ENCODE measurements at regions not wholly inside any gene's neighbourhood (a gene's known extent, or its start where the extent isn't known, plus 50 kb on each side); places are given as distances from the start of the nearest gene placed in this dataset.

DNA sequence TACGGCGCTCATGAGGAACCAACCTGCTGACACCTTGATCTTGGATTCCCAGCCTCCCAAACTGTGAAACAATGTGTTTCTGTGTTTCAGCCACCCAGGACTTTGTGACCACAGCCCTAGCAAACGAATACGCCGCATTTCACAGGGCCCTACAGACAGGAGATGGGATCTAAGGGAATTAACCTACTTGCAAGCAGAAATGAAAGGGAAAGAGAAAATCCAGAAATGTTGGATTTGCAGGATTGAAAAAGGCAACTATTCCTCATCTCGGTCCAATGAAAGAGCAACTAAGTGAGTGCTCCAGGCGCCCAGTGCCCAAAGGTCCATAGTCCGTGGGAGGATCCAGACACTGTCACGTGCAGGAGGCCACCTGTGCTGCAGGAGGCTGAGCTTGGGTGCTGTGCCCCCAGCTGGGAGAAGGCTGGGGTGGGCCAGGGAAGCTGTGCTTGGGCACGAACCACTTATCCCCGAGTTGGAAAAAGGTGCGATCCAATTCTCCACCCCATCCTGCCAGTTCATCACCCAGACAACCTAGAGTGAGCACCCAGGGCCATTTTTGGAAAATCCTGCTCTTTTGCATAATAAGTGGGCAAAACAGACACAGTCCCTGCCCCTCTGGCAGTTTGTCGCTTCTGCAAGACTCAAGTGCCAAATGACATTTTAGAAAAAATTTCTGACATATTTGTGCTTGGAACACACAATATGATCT is 177.9 kb downstream of the C9orf50 start:
- peaks cover 17% of the 10 kb centered on the region for H3K27me3 ChIP-seq (ENCODE audit: insufficient read depth, insufficient read length)
- TF ChIP-seq SUZ12 (IDR thresholded peaks at IDR 0.05; ENCODE audit: extremely low read depth, insufficient read depth, insufficient read length) (no peak), YY1 (IDR thresholded peaks at IDR 0.05; ENCODE audit: insufficient read depth, insufficient read length) (no peak), ZNF274 (IDR thresholded peaks at IDR 0.05; ENCODE audit: low read depth, low read length) (no peak)
- no peak overlapping the region for H3K4me3 ChIP-seq (ENCODE audit: insufficient read length, low read depth)
- no peaks in the 10 kb centered on the region; the same call in 1 of the 2 replicates for H3K9me3 ChIP-seq (ENCODE audit: insufficient read depth, low read length)
- no peak for DNase-seq (ENCODE audit: low read depth, low spot score)
- no peaks in the 10 kb centered on the region for H3K36me3 ChIP-seq (ENCODE audit: insufficient read depth, insufficient read length, low read length)
- H3K4me1 ChIP-seq (ENCODE audit: insufficient read depth, insufficient read length) = peaks cover 10% of the 10 kb centered on the region
- H3K9ac ChIP-seq (ENCODE audit: insufficient read length, low read depth) = peak overlapping the region; percentile 33

DNA sequence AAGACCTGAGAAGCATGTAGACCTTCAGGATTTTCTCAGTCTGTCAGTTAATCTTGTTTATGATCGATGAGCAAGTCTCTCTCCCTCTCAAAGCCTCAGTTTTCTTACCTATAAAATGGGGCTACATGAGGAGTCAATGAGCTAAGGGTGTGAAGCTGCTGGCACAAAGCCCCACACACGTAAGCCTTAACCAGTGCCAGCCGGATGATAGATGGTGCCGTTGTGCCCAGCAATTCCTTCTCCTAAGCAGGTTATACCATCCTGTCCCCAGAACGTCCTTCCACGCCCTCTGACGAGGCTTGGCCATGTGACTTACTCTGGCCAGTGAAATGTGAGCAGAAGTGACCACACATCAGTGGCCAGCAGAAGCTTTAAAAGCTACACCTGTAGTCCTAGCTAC is 179.0 kb downstream of the C9orf50 start:
- peaks cover 28% of the 10 kb centered on the region for H3K27me3 ChIP-seq (ENCODE audit: insufficient read depth, insufficient read length)
- no peak overlapping the region for H3K9ac ChIP-seq (ENCODE audit: insufficient read length, low read depth)
- H3K4me3 ChIP-seq (ENCODE audit: insufficient read length, low read depth) = no peak overlapping the region
- no peak for DNase-seq (ENCODE audit: low read depth, low spot score)
- no peak for TF ChIP-seq YY1 (IDR thresholded peaks at IDR 0.05; ENCODE audit: insufficient read depth, insufficient read length)
- no peak for TF ChIP-seq ZNF274 (IDR thresholded peaks at IDR 0.05; ENCODE audit: low read depth, low read length)
- TF ChIP-seq SUZ12 (IDR thresholded peaks at IDR 0.05; ENCODE audit: extremely low read depth, insufficient read depth, insufficient read length) = no peak
- no peaks in the 10 kb centered on the region; the same call in 1 of the 2 replicates for H3K9me3 ChIP-seq (ENCODE audit: insufficient read depth, low read length)
- H3K36me3 ChIP-seq (ENCODE audit: insufficient read depth, insufficient read length, low read length) = no peaks in the 10 kb centered on the region
- peaks cover 12% of the 10 kb centered on the region for H3K4me1 ChIP-seq (ENCODE audit: insufficient read depth, insufficient read length)

DNA sequence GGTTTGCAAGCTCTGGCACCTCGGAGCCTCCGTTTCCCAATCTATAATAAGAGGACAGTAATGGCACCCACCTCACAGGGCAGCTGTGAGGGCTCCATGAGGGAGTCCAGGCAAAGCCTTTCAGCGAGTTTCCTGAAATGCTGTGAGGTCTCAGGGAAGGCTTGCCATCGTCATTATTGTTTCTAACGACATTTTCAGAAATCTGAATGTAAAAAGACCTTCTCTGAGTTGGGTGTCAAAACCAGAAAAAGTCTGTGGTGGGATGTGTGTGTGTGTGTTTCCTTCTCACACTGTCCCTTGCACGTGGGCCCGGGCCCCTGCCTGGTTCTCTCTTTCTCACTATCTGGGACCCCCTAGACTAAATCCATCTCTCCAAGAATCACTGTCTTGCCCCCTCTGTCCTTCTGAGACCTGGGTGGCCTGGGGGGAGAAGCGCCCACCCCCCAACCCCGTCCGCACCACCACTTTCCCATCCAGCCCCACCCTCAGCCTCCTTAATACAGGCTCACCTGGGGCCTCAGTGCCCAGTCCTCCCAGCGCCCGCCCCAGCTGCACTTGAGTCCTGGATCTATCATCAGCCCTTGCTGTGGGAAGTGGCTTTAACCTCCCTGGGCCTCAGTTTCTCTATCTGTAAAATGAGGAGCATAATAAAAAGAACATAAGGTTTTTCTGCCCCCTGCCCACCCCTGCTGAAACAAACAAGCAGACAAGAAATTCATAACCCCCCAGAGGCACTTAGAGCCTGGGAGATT is 180.3 kb downstream of the C9orf50 start:
- Histone ChIP-seq H3K9me3 (ENCODE audit: insufficient read depth, low read length) (no peaks in the 10 kb centered on the region; the same call in 1 of the 2 replicates), H3K9ac (ENCODE audit: insufficient read length, low read depth) (no peak overlapping the region), H3K4me3 (ENCODE audit: insufficient read length, low read depth) (no peak overlapping the region), H3K4me1 (ENCODE audit: insufficient read depth, insufficient read length) (peaks cover 16% of the 10 kb centered on the region), H3K36me3 (ENCODE audit: insufficient read depth, insufficient read length, low read length) (no peaks in the 10 kb centered on the region), H3K27me3 (ENCODE audit: insufficient read depth, insufficient read length) (peaks cover 38% of the 10 kb centered on the region)
- no peak for TF ChIP-seq YY1 (IDR thresholded peaks at IDR 0.05; ENCODE audit: insufficient read depth, insufficient read length)
- no peak for TF ChIP-seq ZNF274 (IDR thresholded peaks at IDR 0.05; ENCODE audit: low read depth, low read length)
- no peak for TF ChIP-seq SUZ12 (IDR thresholded peaks at IDR 0.05; ENCODE audit: extremely low read depth, insufficient read depth, insufficient read length)
- no peak for DNase-seq (ENCODE audit: low read depth, low spot score)

DNA sequence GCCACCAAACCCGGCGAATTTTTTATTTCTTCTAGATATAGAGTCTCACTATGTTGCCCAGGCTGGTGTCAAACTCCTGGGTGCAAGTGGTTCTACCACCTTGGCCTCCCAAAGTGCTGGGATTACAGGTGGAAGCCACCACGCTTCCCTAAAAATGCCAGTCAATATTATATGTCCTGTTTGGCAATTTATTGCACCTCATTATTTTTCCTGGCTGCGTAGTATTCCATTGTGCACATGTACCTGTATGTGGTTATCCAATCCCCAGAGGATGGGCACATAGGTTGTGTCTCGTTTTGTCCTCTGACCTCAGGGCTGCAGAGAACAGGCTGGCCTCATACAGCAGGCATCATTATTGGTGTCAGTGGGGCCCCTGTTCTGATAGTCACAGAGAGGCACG is 181.7 kb downstream of the C9orf50 start:
- H3K4me1 ChIP-seq (ENCODE audit: insufficient read depth, insufficient read length) = peaks cover 16% of the 10 kb centered on the region
- H3K9ac ChIP-seq (ENCODE audit: insufficient read length, low read depth) = no peak overlapping the region
- H3K9me3 ChIP-seq (ENCODE audit: insufficient read depth, low read length) = no peaks in the 10 kb centered on the region; the same call in 1 of the 2 replicates
- H3K36me3 ChIP-seq (ENCODE audit: insufficient read depth, insufficient read length, low read length) = no peaks in the 10 kb centered on the region
- peaks cover 39% of the 10 kb centered on the region for H3K27me3 ChIP-seq (ENCODE audit: insufficient read depth, insufficient read length)
- DNase-seq (ENCODE audit: low read depth, low spot score) = no peak
- no peak for TF ChIP-seq ZNF274 (IDR thresholded peaks at IDR 0.05; ENCODE audit: low read depth, low read length)
- TF ChIP-seq YY1 (IDR thresholded peaks at IDR 0.05; ENCODE audit: insufficient read depth, insufficient read length) = no peak
- TF ChIP-seq SUZ12 (IDR thresholded peaks at IDR 0.05; ENCODE audit: extremely low read depth, insufficient read depth, insufficient read length) = no peak
- no peak overlapping the region for H3K4me3 ChIP-seq (ENCODE audit: insufficient read length, low read depth)

DNA sequence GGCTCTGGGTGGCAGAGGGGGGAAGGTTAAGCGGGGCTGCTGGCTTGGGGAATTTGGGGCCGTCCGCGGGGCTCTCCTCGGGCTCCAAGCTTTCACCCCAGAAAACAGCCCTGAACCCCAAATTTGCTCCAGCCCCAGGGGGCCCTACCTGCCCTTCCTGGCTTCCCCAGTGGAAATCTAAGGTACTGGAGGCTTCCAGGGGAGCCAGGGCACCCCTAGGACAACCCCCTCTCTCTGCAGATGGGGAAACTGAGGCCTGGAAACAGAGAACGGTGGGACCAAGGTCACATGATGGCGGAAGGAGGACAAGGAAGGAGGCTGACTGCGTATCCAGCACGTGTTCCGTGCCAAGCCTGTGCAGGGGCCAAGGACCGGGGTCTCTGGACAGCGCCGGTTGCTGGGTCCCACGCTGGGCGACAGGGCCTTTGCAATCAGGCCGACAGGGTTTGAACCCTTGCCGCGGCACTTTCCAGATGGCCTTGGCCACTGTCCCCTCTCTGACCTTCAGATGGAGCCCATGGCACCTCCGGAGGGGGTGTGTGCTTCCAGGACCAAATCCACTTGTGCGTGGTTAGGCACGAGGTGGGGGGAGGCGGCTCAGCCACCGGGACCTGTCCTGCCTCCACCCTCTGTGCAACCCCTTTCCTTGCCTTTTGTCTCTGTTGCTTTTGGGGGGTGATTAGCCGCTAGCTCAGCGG is 183.1 kb downstream of the C9orf50 start:
- Histone ChIP-seq H3K36me3 (ENCODE audit: insufficient read depth, insufficient read length, low read length) (no peaks in the 10 kb centered on the region), H3K4me3 (ENCODE audit: insufficient read length, low read depth) (peak overlapping the region; percentile 40), H3K9me3 (ENCODE audit: insufficient read depth, low read length) (no peaks in the 10 kb centered on the region; the same call in 1 of the 2 replicates), H3K27me3 (ENCODE audit: insufficient read depth, insufficient read length) (peaks cover 39% of the 10 kb centered on the region), H3K4me1 (ENCODE audit: insufficient read depth, insufficient read length) (peaks cover 15% of the 10 kb centered on the region), H3K9ac (ENCODE audit: insufficient read length, low read depth) (peak overlapping the region; percentile 84)
- TF ChIP-seq ZNF274 (IDR thresholded peaks at IDR 0.05; ENCODE audit: low read depth, low read length) = no peak
- TF ChIP-seq YY1 (IDR thresholded peaks at IDR 0.05; ENCODE audit: insufficient read depth, insufficient read length) = no peak
- no peak for TF ChIP-seq SUZ12 (IDR thresholded peaks at IDR 0.05; ENCODE audit: extremely low read depth, insufficient read depth, insufficient read length)
- no peak for DNase-seq (ENCODE audit: low read depth, low spot score)

DNA sequence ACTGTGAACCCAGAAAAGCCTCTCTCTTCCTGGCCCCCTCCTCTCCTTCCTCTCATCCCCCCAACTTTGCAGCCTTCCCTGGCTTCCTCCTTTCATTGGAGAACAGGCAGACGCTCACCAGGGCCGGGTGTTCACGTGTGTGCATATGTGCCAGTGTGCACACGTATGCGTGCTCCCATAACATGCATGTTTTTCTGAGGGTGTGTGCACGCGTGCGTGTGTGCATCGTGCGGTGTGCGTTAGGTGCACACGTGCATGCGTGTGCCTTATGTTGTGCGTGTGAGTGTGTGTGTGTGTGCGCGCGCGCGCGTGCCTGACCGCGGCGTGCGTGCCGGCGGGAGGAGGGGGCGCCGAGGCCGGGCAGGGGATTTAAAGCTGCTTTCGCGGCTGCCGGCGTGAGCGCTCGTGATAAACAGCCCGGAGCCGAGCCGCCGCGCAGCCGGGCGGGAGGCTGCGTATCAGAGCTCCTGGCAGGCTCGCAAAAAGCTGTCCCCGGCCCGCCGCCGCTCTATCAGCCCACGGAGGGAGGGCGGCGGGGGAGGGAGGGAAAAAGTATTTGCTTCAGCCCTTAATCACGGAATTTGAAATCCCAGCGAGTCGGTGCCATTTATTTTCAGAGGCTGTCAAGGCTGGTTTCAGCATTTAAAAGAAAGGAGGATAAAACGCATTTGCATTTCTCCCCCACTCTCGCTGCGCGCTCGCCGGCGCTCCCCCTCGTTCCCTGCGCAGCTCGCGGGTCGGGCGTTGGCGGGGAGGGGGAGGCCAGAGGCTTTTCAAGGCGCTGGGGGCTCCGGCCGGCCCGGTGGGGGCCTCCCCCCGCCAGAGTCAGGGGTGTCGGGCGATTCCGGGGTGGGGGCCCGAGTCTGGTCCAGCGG is 183.9 kb downstream of the C9orf50 start:
- no peaks in the 10 kb centered on the region; the same call in 1 of the 2 replicates for H3K9me3 ChIP-seq (ENCODE audit: insufficient read depth, low read length)
- peaks cover 39% of the 10 kb centered on the region for H3K27me3 ChIP-seq (ENCODE audit: insufficient read depth, insufficient read length)
- H3K9ac ChIP-seq (ENCODE audit: insufficient read length, low read depth) = peak overlapping the region; percentile 84
- no peak for DNase-seq (ENCODE audit: low read depth, low spot score)
- H3K36me3 ChIP-seq (ENCODE audit: insufficient read depth, insufficient read length, low read length) = no peaks in the 10 kb centered on the region
- TF ChIP-seq YY1 (IDR thresholded peaks at IDR 0.05; ENCODE audit: insufficient read depth, insufficient read length) (no peak), SUZ12 (IDR thresholded peaks at IDR 0.05; ENCODE audit: extremely low read depth, insufficient read depth, insufficient read length) (peak; percentile 73)
- H3K4me1 ChIP-seq (ENCODE audit: insufficient read depth, insufficient read length) = peaks cover 17% of the 10 kb centered on the region
- H3K4me3 ChIP-seq (ENCODE audit: insufficient read length, low read depth) = peak overlapping the region; percentile 40
